Astrocyte (in vitro differentiated cells and primary cell): ENCODE measurements at regions not wholly inside any gene's neighbourhood (a gene's known extent, or its start where the extent isn't known, plus 50 kb on each side); places are given as distances from the start of the nearest gene placed in this dataset.

Source experiments
- DNase-seq: peaks from one replicate; pipeline ENCODE4 v3.0.0-alpha.2; 2010; ENCODE audit warnings: low read depth
- FAIRE-seq: peaks from 2 replicates; lab custom pipeline; 2011; peaks lifted over from hg19 to GRCh38; lab: Jason Lieb, UNC
- H2AFZ ChIP-seq: 2 replicates; pipeline ENCODE4 v1.6.0; 2012; ENCODE audit warnings: low read depth, low read length, inconsistent platforms
- H3K27ac ChIP-seq: 2 replicates; pipeline ENCODE4 v1.5.1; 2011; ENCODE audit warnings: low read depth, low read length, inconsistent platforms
- H3K27me3 ChIP-seq: 2 replicates; pipeline ENCODE4 v1.6.0; 2011; ENCODE audit warnings: low read length, inconsistent platforms; ENCODE audit not compliant: insufficient read depth
- H3K36me3 ChIP-seq: 2 replicates; pipeline ENCODE4 v1.5.1; 2011; ENCODE audit warnings: low read length, inconsistent platforms; ENCODE audit not compliant: insufficient read depth
- H3K4me1 ChIP-seq: 2 replicates; pipeline ENCODE4 v1.5.1; 2011; ENCODE audit warnings: low read length, inconsistent platforms; ENCODE audit not compliant: insufficient read depth
- H3K4me2 ChIP-seq: 2 replicates; pipeline ENCODE4 v1.6.0; 2012; ENCODE audit warnings: low read length, inconsistent platforms
- H3K4me3 ChIP-seq: 2 replicates; pipeline ENCODE4 v1.5.1; 2011; ENCODE audit warnings: low read depth, mild to moderate bottlenecking, low read length, inconsistent platforms; ENCODE audit not compliant: insufficient read depth
- H3K79me2 ChIP-seq: 2 replicates; pipeline ENCODE4 v1.6.0; 2012; ENCODE audit warnings: mild to moderate bottlenecking, low read length, inconsistent platforms; ENCODE audit not compliant: insufficient read depth
- H3K9ac ChIP-seq: 2 replicates; pipeline ENCODE4 v1.6.0; 2012; ENCODE audit warnings: mild to moderate bottlenecking, low read length, inconsistent platforms
- H3K9me3 ChIP-seq: 2 replicates; pipeline ENCODE4 v1.5.1; 2012; ENCODE audit warnings: low read depth, mild to moderate bottlenecking, low read length, inconsistent platforms; ENCODE audit not compliant: insufficient read depth
- H4K20me1 ChIP-seq: 2 replicates; pipeline ENCODE4 v1.6.0; 2012; ENCODE audit warnings: low read length, inconsistent platforms; ENCODE audit not compliant: insufficient read depth
- H3K27ac Mint-ChIP-seq: one replicate; pipeline ENCODE4 v1.8.0; 2021; ENCODE audit warnings: mild to moderate bottlenecking, mixed read lengths; ENCODE audit not compliant: unreplicated experiment
- H3K27me3 Mint-ChIP-seq: one replicate; pipeline ENCODE4 v1.8.0; 2021; ENCODE audit warnings: low read depth, mixed read lengths; ENCODE audit not compliant: unreplicated experiment
- H3K36me3 Mint-ChIP-seq: one replicate; pipeline ENCODE4 v1.8.0; 2021; ENCODE audit warnings: low read depth, mixed read lengths; ENCODE audit not compliant: unreplicated experiment
- H3K4me1 Mint-ChIP-seq: one replicate; pipeline ENCODE4 v1.8.0; 2021; ENCODE audit warnings: low read depth, mixed read lengths; ENCODE audit not compliant: unreplicated experiment
- H3K4me3 Mint-ChIP-seq: one replicate; pipeline ENCODE4 v1.8.0; 2021; ENCODE audit warnings: mild to moderate bottlenecking, moderate library complexity, mixed read lengths; ENCODE audit not compliant: unreplicated experiment
- H3K9me3 Mint-ChIP-seq: one replicate; pipeline ENCODE4 v1.8.0; 2021; ENCODE audit warnings: mild to moderate bottlenecking, mixed read lengths; ENCODE audit not compliant: unreplicated experiment
- CTCF ChIP-seq: IDR thresholded peaks from 2 replicates; pipeline ENCODE4 v1.5.1; 2011; ENCODE audit warnings: low read depth, mild to moderate bottlenecking, inconsistent platforms, low read length, moderate library complexity; ENCODE audit not compliant: insufficient read depth
- EZH2 ChIP-seq: IDR thresholded peaks from 2 replicates; pipeline ENCODE4 v1.6.1; 2012; ENCODE audit warnings: mild to moderate bottlenecking, low read length, inconsistent platforms; ENCODE audit not compliant: insufficient read depth

GRCh38 chr15:37375519-37375918 is 275.2 kb upstream of the MEIS2 start:
- no peaks in the 10 kb centered on the region for H4K20me1 ChIP-seq
- no peak for TF ChIP-seq EZH2
- TF ChIP-seq CTCF, result no peak
- no peak for FAIRE-seq
- Mint-ChIP-seq H3K4me3 (no peak overlapping the region), H3K4me1 (peaks cover 4% of the 10 kb centered on the region), H3K9me3 (peaks cover 6% of the 10 kb centered on the region), H3K27ac (no peak overlapping the region), H3K36me3 (no peaks in the 10 kb centered on the region), H3K27me3 (no peaks in the 10 kb centered on the region)
- H3K27me3 ChIP-seq, result no peaks in the 10 kb centered on the region
- no peaks in the 10 kb centered on the region for H3K4me1 ChIP-seq
- H3K79me2 ChIP-seq, result no peaks in the 10 kb centered on the region
- no peaks in the 10 kb centered on the region for H3K36me3 ChIP-seq
- H3K4me3 ChIP-seq, result no peak overlapping the region
- H3K4me2 ChIP-seq, result no peak overlapping the region
- no peak for DNase-seq
- no peaks in the 10 kb centered on the region for H3K9me3 ChIP-seq
- H3K27ac ChIP-seq, result no peak overlapping the region
- no peak overlapping the region for H3K9ac ChIP-seq
- no peak overlapping the region for H2AFZ ChIP-seq

GRCh38 chr15:37377428-37377827 is 277.1 kb upstream of the MEIS2 start:
- Histone ChIP-seq H2AFZ (no peak overlapping the region), H3K4me3 (no peak overlapping the region), H3K4me1 (no peaks in the 10 kb centered on the region), H3K4me2 (no peak overlapping the region), H3K27ac (no peak overlapping the region), H3K9me3 (no peaks in the 10 kb centered on the region), H3K79me2 (no peaks in the 10 kb centered on the region), H3K9ac (no peak overlapping the region), H3K27me3 (no peaks in the 10 kb centered on the region), H3K36me3 (no peaks in the 10 kb centered on the region), H4K20me1 (no peaks in the 10 kb centered on the region)
- FAIRE-seq, result no peak
- H3K4me3 Mint-ChIP-seq, result no peak overlapping the region
- H3K27me3 Mint-ChIP-seq, result peaks cover 2% of the 10 kb centered on the region
- no peak overlapping the region for H3K27ac Mint-ChIP-seq
- no peak for DNase-seq
- peaks cover 8% of the 10 kb centered on the region for H3K9me3 Mint-ChIP-seq
- TF ChIP-seq CTCF, result no peak
- no peak for TF ChIP-seq EZH2
- no peaks in the 10 kb centered on the region for H3K4me1 Mint-ChIP-seq
- H3K36me3 Mint-ChIP-seq, result no peaks in the 10 kb centered on the region

DNA sequence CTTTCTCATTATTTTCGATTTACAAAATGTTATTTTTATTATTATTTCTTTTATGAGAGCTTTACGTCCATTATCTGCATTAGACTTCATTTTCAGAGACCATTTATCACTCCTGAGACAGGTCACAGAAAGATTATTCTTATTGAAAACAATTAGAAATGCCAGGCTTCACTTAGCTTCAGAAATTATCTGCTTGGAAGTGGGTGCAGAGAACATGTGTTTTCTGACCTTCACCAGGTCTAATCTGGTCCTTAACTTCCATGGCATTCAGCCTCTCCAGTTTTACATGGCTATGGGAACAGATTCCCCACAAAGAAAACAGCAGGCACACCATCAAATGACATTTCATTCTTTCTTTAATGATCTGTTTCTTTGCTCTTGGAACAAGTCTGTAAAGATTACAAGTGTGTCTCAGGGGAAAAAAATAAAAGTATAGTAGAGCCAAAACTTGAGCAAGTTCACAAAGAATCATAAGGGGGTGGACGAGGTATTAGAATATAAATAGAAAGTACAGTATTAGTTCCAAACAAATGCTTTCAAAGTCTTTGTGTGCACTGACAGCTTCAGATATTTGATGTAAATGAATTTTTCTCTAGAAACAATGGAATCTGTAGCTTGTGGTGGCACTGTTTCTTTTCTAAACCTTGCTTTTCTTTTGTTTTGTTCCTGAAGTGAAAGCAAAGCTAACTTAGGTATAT is 294.2 kb upstream of the MEIS2 start:
- H3K36me3 Mint-ChIP-seq, result peaks cover 2% of the 10 kb centered on the region
- H3K4me3 Mint-ChIP-seq, result no peak overlapping the region
- no peaks in the 10 kb centered on the region for H4K20me1 ChIP-seq
- H2AFZ ChIP-seq, result no peak overlapping the region
- no peak overlapping the region for H3K4me3 ChIP-seq
- no peaks in the 10 kb centered on the region for H3K4me1 ChIP-seq
- no peak overlapping the region for H3K4me2 ChIP-seq
- FAIRE-seq (no peak), DNase-seq (no peak)
- no peaks in the 10 kb centered on the region for H3K4me1 Mint-ChIP-seq
- no peak overlapping the region for H3K27ac ChIP-seq
- H3K27me3 Mint-ChIP-seq, result no peaks in the 10 kb centered on the region
- TF ChIP-seq EZH2 (no peak), CTCF (no peak)
- no peak overlapping the region for H3K9ac ChIP-seq
- H3K9me3 Mint-ChIP-seq, result peaks cover 7% of the 10 kb centered on the region
- H3K27ac Mint-ChIP-seq, result no peak overlapping the region
- H3K79me2 ChIP-seq, result no peaks in the 10 kb centered on the region
- no peaks in the 10 kb centered on the region for H3K36me3 ChIP-seq
- no peaks in the 10 kb centered on the region for H3K27me3 ChIP-seq
- no peaks in the 10 kb centered on the region for H3K9me3 ChIP-seq
